Activated CD4-positive, alpha-beta T cell treated with anti-CD3 and anti-CD28 coated beads, Interleukin-2, amount 10 ng/mL, durations not matched to agents 7 days and 5 days (primary cell): ENCODE measurements at regions not wholly inside any gene's neighbourhood (a gene's known extent, or its start where the extent isn't known, plus 50 kb on each side); places are given as distances from the start of the nearest gene placed in this dataset.
"Not testable (repeated sequence)": the region's sequence is repeated elsewhere in the genome, so short reads cannot be mapped to it uniquely, and the experiment has no call there.

Experiments
- CTCF ChIA-PET: fragments of 350-600 bp; sonication (Branson Sonifier 250); formaldehyde crosslinking; loops from one replicate; lab custom pipeline; 2021; ENCODE audit warnings: antibody characterized with exemption; lab: Charles Lee
- POLR2A ChIA-PET: fragments of 350-600 bp; sonication (Branson Sonifier 250); formaldehyde crosslinking; loops from one replicate; lab custom pipeline; 2021; ENCODE audit warnings: antibody characterized with exemption; lab: Charles Lee
- DNase-seq: peaks from one replicate; pipeline ENCODE4 v3.0.0-alpha.2; 2020
- H3K27ac Mint-ChIP-seq: one replicate; pipeline ENCODE4 v1.8.0; 2021; ENCODE audit warnings: mild to moderate bottlenecking, moderate library complexity, mixed read lengths
- H3K27me3 Mint-ChIP-seq: one replicate; pipeline ENCODE4 v1.8.0; 2021; ENCODE audit warnings: mixed read lengths
- H3K36me3 Mint-ChIP-seq: one replicate; pipeline ENCODE4 v1.8.0; 2021; ENCODE audit warnings: low read depth, mixed read lengths
- H3K4me1 Mint-ChIP-seq: one replicate; pipeline ENCODE4 v1.8.0; 2021; ENCODE audit warnings: mixed read lengths
- H3K4me3 Mint-ChIP-seq: one replicate; pipeline ENCODE4 v1.8.0; 2021; ENCODE audit warnings: mild to moderate bottlenecking, moderate library complexity, mixed read lengths
- H3K9me3 Mint-ChIP-seq: one replicate; pipeline ENCODE4 v1.8.0; 2021; ENCODE audit warnings: mixed read lengths

- peak overlapping the region; percentile 76 for H3K27ac Mint-ChIP-seq
- POLR2A ChIA-PET, result interaction anchor here (0.7 kb wide), 1 partner anchor 28 kb away, joined by 11 read pairs; no protein-coding TSS in a partner anchor
- no peaks in the 10 kb centered on the region for H3K9me3 Mint-ChIP-seq
- DNase-seq, result no peak
- peaks cover 75% of the 10 kb centered on the region for H3K4me1 Mint-ChIP-seq
- H3K4me3 Mint-ChIP-seq, result no peak overlapping the region
- peaks cover 35% of the 10 kb centered on the region for H3K36me3 Mint-ChIP-seq
- CTCF ChIA-PET, result interaction anchor here (0.8 to 2.3 kb wide), 5 partner anchors 8 to 63 kb away, joined by 3 to 11 read pairs (median 5); a partner anchor contains a TSS
- H3K27me3 Mint-ChIP-seq, result no peaks in the 10 kb centered on the region
Observed at GRCh38 chr18:46212398-46212797, 108.2 kb downstream of the HAUS1 start.

GRCh38 chr18:46213295-46213694 lies 109.1 kb downstream of the HAUS1 start:
- ChIA-PET CTCF (interaction anchor here (2.3 kb wide), 1 partner anchor 40 kb away, joined by 11 read pairs; a partner anchor contains a TSS), POLR2A (no interaction called here)
- Mint-ChIP-seq H3K36me3 (peaks cover 37% of the 10 kb centered on the region), H3K27ac (no peak overlapping the region), H3K4me1 (peaks cover 74% of the 10 kb centered on the region), H3K27me3 (no peaks in the 10 kb centered on the region), H3K4me3 (no peak overlapping the region), H3K9me3 (no peaks in the 10 kb centered on the region)
- no peak for DNase-seq

DNA sequence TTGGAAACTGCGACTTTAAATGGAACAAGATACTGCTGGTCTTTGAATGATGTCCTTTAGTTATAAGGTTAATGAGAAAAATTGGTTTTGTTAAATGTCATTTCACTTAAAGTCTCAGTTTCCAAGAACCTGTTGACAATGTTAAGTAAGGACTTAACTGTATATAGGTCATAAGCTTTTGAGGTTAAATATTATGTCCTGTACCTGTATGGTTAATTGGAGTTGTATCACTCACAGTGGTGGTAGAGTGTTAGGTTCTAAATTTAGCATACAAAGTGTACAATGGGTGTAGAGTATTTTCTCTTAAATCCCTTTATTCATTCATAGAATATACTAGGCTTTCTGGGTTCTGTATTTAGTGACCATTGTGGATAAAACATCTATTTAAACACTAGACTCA lies 110.2 kb downstream of the HAUS1 start:
- DNase-seq, result no peak
- no peaks in the 10 kb centered on the region for H3K9me3 Mint-ChIP-seq
- H3K4me1 Mint-ChIP-seq, result peaks cover 68% of the 10 kb centered on the region
- H3K36me3 Mint-ChIP-seq, result peaks cover 41% of the 10 kb centered on the region
- POLR2A ChIA-PET, result no interaction called here
- no peaks in the 10 kb centered on the region for H3K27me3 Mint-ChIP-seq
- no peak overlapping the region for H3K4me3 Mint-ChIP-seq
- CTCF ChIA-PET, result no interaction called here
- H3K27ac Mint-ChIP-seq, result no peak overlapping the region

DNA sequence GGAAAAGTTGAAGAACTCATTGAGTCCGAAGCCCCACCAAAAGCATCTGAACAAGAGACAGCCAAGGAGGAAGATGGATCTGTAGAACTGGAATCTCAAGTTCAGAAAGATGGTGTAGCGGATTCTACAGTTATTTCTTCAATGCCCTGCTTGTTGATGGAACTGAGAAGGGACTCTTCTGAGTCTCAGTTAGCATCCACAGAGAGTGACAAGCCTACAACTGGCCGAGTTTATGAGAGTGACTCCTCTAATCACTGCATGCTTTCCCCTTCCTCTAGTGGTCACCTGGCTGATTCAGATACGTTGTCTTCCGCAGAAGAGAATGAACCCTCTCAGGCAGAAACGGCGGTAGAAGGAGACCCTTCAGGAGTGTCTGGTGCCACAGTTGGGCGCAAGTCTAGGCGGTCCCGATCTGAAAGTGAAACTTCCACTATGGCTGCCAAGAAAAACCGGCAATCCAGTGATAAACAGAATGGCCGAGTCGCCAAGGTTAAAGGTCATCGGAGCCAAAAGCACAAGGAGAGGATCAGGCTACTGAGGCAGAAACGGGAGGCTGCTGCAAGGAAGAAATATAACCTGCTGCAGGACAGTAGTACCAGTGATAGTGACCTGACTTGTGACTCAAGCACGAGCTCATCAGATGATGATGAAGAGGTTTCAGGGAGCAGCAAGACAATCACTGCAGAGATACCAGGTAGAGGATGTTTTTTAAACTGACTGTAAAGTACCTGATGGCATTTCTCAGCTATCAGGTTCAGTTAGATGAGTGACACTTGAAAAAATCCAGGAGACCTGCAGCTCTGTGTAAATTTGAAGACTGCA lies 111.9 kb downstream of the HAUS1 start:
- Mint-ChIP-seq H3K27me3 (no peaks in the 10 kb centered on the region), H3K4me1 (peaks cover 65% of the 10 kb centered on the region), H3K36me3 (peaks cover 40% of the 10 kb centered on the region), H3K4me3 (no peak overlapping the region), H3K9me3 (no peaks in the 10 kb centered on the region), H3K27ac (peak overlapping the region; percentile 17)
- POLR2A ChIA-PET, result no interaction called here
- DNase-seq, result no peak
- CTCF ChIA-PET, result interaction anchor here (1.4 to 1.7 kb wide), 2 partner anchors 9 to 43 kb away, joined by 4 read pairs; a partner anchor contains a TSS

DNA sequence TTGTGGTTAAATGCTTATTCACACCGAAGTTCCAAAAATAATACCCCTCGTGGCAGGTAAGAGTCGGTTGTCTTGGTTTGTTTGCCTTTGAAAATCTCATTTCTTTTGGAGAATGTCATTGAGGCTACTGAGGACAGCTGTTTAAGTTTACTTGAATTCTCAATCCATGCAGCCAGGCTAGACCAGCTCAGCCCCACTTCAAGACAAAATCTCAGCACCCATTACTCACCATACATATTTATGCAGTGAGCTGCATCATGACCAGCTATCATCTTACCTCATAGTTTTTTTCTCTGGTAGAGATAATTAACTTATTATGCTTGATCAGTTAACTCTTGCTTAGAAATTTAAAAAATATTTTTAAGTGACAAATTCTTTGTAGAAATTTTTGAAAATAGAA lies 115.9 kb downstream of the HAUS1 start:
- CTCF ChIA-PET, result interaction anchor here (1.1 to 3.4 kb wide), 5 partner anchors 8 to 68 kb away, joined by 3 to 13 read pairs (median 4); a partner anchor contains a TSS
- no peaks in the 10 kb centered on the region for H3K27me3 Mint-ChIP-seq
- H3K4me1 Mint-ChIP-seq, result peaks cover 69% of the 10 kb centered on the region
- H3K9me3 Mint-ChIP-seq, result no peaks in the 10 kb centered on the region
- no peak for DNase-seq
- peak overlapping the region; percentile 27 for H3K27ac Mint-ChIP-seq
- peaks cover 65% of the 10 kb centered on the region for H3K36me3 Mint-ChIP-seq
- POLR2A ChIA-PET, result no interaction called here
- no peak overlapping the region for H3K4me3 Mint-ChIP-seq

- Mint-ChIP-seq H3K27me3 (no peaks in the 10 kb centered on the region), H3K27ac (peak overlapping the region; percentile 16), H3K4me3 (no peak overlapping the region), H3K36me3 (peaks cover 65% of the 10 kb centered on the region), H3K9me3 (no peaks in the 10 kb centered on the region), H3K4me1 (peaks cover 64% of the 10 kb centered on the region)
- no peak for DNase-seq
- CTCF ChIA-PET, result interaction anchor here (1.4 kb wide), 1 partner anchor 48 kb away, joined by 4 read pairs; a partner anchor contains a TSS
- POLR2A ChIA-PET, result no interaction called here
Observed at GRCh38 chr18:46222093-46222492, 117.9 kb downstream of the HAUS1 start.

DNA sequence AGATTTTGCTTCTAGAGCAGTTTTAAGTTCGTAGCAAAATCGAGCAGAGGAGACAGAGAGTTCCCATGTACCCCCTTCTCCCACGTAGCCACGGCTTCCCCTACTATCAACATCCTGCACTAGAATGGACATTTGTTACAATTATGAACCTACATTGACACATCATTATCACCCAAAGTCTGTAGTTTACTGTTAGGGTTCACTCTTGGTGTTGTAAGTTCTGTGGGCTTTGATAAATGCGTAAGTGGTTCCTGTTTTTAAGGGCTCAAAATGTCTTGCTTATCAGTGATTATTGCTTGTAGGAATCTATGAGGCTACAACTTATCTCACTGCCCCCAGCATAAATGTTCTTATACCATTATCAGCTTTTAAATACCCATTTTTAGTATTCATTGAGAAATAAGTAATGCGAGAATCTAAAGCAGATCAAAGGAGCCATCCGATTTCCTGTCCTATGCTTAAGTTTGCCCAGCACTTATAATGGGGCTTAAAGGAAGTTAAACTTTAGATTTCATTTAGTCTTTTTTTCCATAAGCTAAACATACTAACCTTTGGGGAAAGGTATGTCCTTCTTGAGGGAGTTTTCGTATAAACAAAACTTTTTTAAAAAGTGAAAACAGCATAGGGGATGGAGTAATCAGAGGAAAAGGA lies 118.7 kb downstream of the HAUS1 start:
- H3K4me3 Mint-ChIP-seq, result no peak overlapping the region
- POLR2A ChIA-PET, result no interaction called here

DNA sequence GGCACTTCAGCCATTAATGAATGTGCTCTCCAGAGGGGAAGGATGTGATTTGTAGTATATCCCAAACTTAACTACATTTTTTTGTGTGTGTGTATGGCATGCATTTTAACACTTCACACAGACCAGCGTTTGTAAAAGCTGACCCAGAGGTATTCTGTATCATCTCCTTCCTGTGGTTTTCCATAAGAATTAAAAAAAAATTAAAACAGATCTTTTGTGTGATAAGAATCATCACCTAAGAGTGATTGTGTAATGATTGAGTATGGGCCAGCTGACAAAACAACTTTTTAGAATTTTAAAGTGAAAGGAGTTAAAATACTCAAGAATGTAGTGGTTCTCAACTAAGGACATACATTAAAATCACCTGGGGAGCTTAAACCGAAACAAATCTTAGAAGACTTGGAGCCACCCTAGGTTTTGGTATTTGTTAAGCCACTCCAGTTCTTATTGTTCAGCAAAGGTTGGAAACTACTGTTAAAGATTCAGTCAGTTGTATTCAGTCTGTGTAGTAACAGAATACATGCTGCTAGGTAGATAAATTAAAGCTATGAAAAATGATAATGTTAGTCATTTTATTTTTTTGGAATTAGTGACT lies 120.1 kb downstream of the HAUS1 start:
- CTCF ChIA-PET, result no interaction called here

More for the DNA sequence above, 118.7 kb downstream of the HAUS1 start:
- Mint-ChIP-seq H3K9me3 (no peaks in the 10 kb centered on the region), H3K4me1 (peaks cover 66% of the 10 kb centered on the region), H3K36me3 (peaks cover 63% of the 10 kb centered on the region), H3K27me3 (no peaks in the 10 kb centered on the region), H3K27ac (peak overlapping the region; percentile 16)
- CTCF ChIA-PET, result interaction anchor here (1.4 kb wide), 1 partner anchor 49 kb away, joined by 4 read pairs; a partner anchor contains a TSS
- no peak for DNase-seq

DNA sequence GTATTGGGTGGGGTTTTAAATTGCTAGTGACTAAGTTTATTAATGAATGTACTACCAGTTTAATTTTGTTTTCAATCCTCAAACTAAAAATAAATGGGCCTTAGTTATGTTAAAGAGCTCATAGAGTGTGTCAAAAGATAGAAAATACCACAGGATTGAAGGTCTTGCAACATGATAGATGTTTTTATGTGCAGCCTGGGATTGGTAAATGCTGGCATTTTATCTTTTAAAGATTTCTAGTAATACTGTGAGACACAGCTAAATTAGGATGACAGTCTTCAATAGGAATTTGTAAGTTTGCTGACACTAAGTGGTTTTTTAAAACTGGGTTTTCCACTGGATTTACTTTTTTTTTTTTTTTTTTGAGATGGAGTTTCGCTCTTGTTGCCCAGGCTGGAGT lies 122.3 kb downstream of the HAUS1 start:
- Mint-ChIP-seq H3K27me3 (no peaks in the 10 kb centered on the region), H3K36me3 (peaks cover 46% of the 10 kb centered on the region), H3K4me3 (no peak overlapping the region), H3K9me3 (no peaks in the 10 kb centered on the region), H3K4me1 (peaks cover 62% of the 10 kb centered on the region), H3K27ac (no peak overlapping the region)
- no peak for DNase-seq
- ChIA-PET CTCF (interaction anchor here (0.5 to 1.7 kb wide), 5 partner anchors 9 to 53 kb away, joined by 3 to 8 read pairs (median 3); a partner anchor contains a TSS), POLR2A (no interaction called here)

More for the DNA sequence above, 120.1 kb downstream of the HAUS1 start:
- H3K9me3 Mint-ChIP-seq, result no peaks in the 10 kb centered on the region
- H3K4me3 Mint-ChIP-seq, result no peak overlapping the region
- peaks cover 64% of the 10 kb centered on the region for H3K4me1 Mint-ChIP-seq
- H3K36me3 Mint-ChIP-seq, result peaks cover 53% of the 10 kb centered on the region
- no peak for DNase-seq
- POLR2A ChIA-PET, result interaction anchor here (0.8 kb wide), 1 partner anchor 51 kb away, joined by 4 read pairs; a partner anchor contains a TSS
- no peak overlapping the region for H3K27ac Mint-ChIP-seq
- H3K27me3 Mint-ChIP-seq, result no peaks in the 10 kb centered on the region

DNA sequence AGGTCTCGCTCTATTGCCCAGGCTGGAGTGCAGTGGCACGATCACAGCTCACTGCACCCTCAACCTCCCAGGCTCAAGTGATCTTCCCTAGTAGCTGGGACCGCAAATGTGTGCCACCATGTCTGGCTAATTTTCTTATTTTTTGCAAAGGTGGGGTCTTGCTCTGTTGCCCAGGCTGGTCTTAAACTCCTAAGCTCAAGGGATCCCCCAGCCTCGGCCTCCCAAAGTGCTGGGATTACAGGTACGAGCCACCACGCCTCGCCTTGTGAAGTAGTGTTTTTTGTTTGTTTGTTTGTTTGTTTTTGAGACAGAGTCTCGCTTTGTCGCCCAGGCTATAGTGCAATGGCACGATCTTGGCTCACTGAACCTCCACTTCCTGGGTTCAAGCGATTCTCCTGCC lies 125.5 kb downstream of the HAUS1 start:
- H3K27ac Mint-ChIP-seq, result not testable (repeated sequence)

DNA sequence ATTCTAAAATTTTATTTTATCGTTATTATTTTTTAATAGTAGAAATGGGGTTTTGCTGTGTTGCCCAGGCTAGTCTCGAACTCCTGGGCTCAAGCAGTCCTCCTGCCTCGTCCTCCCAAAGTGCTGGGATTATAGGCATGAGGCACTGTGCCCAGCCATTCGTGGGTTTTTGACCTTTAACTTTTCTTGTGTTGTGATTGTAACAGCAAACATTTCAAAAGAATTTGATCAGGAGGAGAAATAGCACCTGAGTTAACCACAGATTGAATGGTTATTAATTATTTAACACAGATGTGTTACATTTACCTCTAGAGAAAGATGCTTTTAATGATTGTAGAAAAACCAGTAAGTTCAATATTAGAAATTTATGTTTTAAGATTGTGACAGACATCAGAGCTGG lies 132.0 kb downstream of the HAUS1 start:
- peaks cover 39% of the 10 kb centered on the region for H3K36me3 Mint-ChIP-seq
- no peaks in the 10 kb centered on the region for H3K9me3 Mint-ChIP-seq
- peaks cover 17% of the 10 kb centered on the region for H3K4me1 Mint-ChIP-seq
- H3K27ac Mint-ChIP-seq, result no peak overlapping the region
- no peaks in the 10 kb centered on the region for H3K27me3 Mint-ChIP-seq
- no peak overlapping the region for H3K4me3 Mint-ChIP-seq
- ChIA-PET POLR2A (no interaction called here), CTCF (interaction anchor here (0.8 kb wide), 1 partner anchor 10 kb away, joined by 3 read pairs; no protein-coding TSS in a partner anchor)
- DNase-seq, result no peak

More for the DNA sequence above, 125.5 kb downstream of the HAUS1 start:
- H3K9me3 Mint-ChIP-seq, H3K27me3 Mint-ChIP-seq, POLR2A ChIA-PET, H3K4me3 Mint-ChIP-seq, DNase-seq: not testable (repeated sequence)
- CTCF ChIA-PET, result interaction anchor here (0.7 to 1.6 kb wide), 2 partner anchors 51 to 56 kb away, joined by 4 to 5 read pairs; a partner anchor contains a TSS
- H3K36me3 Mint-ChIP-seq, result peaks cover 29% of the 10 kb centered on the region
- H3K4me1 Mint-ChIP-seq, result peaks cover 36% of the 10 kb centered on the region

- H3K4me1 Mint-ChIP-seq, result peaks cover 16% of the 10 kb centered on the region
- H3K4me3 Mint-ChIP-seq, result no peak overlapping the region
- H3K9me3 Mint-ChIP-seq, result no peaks in the 10 kb centered on the region
- peaks cover 37% of the 10 kb centered on the region for H3K36me3 Mint-ChIP-seq
- no peak overlapping the region for H3K27ac Mint-ChIP-seq
- POLR2A ChIA-PET, result no interaction called here
- no peaks in the 10 kb centered on the region for H3K27me3 Mint-ChIP-seq
- CTCF ChIA-PET, result interaction anchor here (0.7 kb wide), 1 partner anchor 64 kb away, joined by 4 read pairs; a partner anchor contains a TSS
- no peak for DNase-seq
Observed at GRCh38 chr18:46237891-46238290, 133.7 kb downstream of the HAUS1 start.
